Neural cell (in vitro differentiated cells): ENCODE measurements at regions not wholly inside any gene's neighbourhood (a gene's known extent, or its start where the extent isn't known, plus 50 kb on each side); places are given as distances from the start of the nearest gene placed in this dataset.

Experiments used
- H2AFZ ChIP-seq: fragments of 200-600, 300-800 bp; sonication (generic), shearing (Covaris generic); 2 replicates; pipeline ENCODE4 v1.6.0; 2014; ENCODE audit warnings: low read depth, mild to moderate bottlenecking, antibody characterized with exemption, low read length, moderate library complexity
- H3F3A ChIP-seq: fragments of 200-600 bp; shearing (Covaris generic); 2 replicates; pipeline ENCODE4 v1.6.1; 2016; ENCODE audit warnings: mild to moderate bottlenecking, moderate library complexity, mixed read lengths, antibody characterized with exemption, low read length; ENCODE audit not compliant: insufficient read depth, poor library complexity, severe bottlenecking
- H3K27ac ChIP-seq: fragments of 200-600, 300-800 bp; sonication (generic), shearing (Covaris generic); 2 replicates; pipeline ENCODE4 v1.5.1; 2014; ENCODE audit warnings: mild to moderate bottlenecking, low read length, moderate library complexity
- H3K27me3 ChIP-seq: fragments of 300-800, 200-600 bp; sonication (generic), shearing (Covaris generic); 2 replicates; pipeline ENCODE4 v1.6.0; 2014; ENCODE audit warnings: mild to moderate bottlenecking, low read depth, low read length, moderate library complexity; ENCODE audit not compliant: insufficient read depth
- H3K36me3 ChIP-seq: fragments of 300-800, 200-600 bp; sonication (generic), shearing (Covaris generic); 2 replicates; pipeline ENCODE4 v1.5.1; 2014; ENCODE audit warnings: mild to moderate bottlenecking, antibody characterized with exemption, low read length, moderate library complexity; ENCODE audit not compliant: insufficient read depth
- H3K4me2 ChIP-seq: fragments of 300-800, 200-600 bp; sonication (generic), shearing (Covaris generic); 2 replicates; pipeline ENCODE4 v1.6.0; 2014; ENCODE audit warnings: mild to moderate bottlenecking, low read length
- H3K4me3 ChIP-seq: fragments of 300-800, 200-600 bp; sonication (generic), shearing (Covaris generic); 2 replicates; pipeline ENCODE4 v1.5.1; 2014; ENCODE audit warnings: mild to moderate bottlenecking, low read length, moderate library complexity
- H3K79me2 ChIP-seq: fragments of 200-600 bp; shearing (Covaris generic); replicated peaks from 2 replicates; pipeline ENCODE4 v1.6.0; 2014; ENCODE audit warnings: mild to moderate bottlenecking, low read length, moderate library complexity; ENCODE audit not compliant: insufficient read depth
- H3K9ac ChIP-seq: fragments of 300-800, 200-600 bp; sonication (generic), shearing (Covaris generic); 2 replicates; pipeline ENCODE4 v1.6.1; 2016; ENCODE audit warnings: mild to moderate bottlenecking, low read length, mixed read lengths
- H3K9me2 ChIP-seq: fragments of 200-600 bp; shearing (Covaris generic); 2 replicates; pipeline ENCODE4 v1.6.1; 2016; ENCODE audit warnings: mild to moderate bottlenecking, low read length, mixed read lengths; ENCODE audit not compliant: insufficient read depth
- H3K9me3 ChIP-seq: fragments of 200-600, 300-800 bp; sonication (generic), shearing (Covaris generic); 2 replicates; pipeline ENCODE4 v1.6.1; 2016; ENCODE audit warnings: mild to moderate bottlenecking, mixed run types, low read length, moderate library complexity, mixed read lengths
- H4K20me1 ChIP-seq: fragments of 200-600 bp; shearing (Covaris generic); 2 replicates; pipeline ENCODE4 v1.6.1; 2016; ENCODE audit warnings: mild to moderate bottlenecking, mixed run types; ENCODE audit not compliant: insufficient read depth
- CTCF ChIP-seq: fragments of 450-650 bp; IDR thresholded peaks from 2 replicates; pipeline ENCODE4 v1.5.1; 2014; ENCODE audit warnings: antibody characterized with exemption, mild to moderate bottlenecking, moderate library complexity; ENCODE audit not compliant: poor library complexity, severe bottlenecking
- EP300 ChIP-seq: fragments of 450-650 bp; conservative IDR thresholded peaks from 2 replicates; pipeline ENCODE4 v1.6.1; 2014; ENCODE audit warnings: antibody characterized with exemption, mild to moderate bottlenecking, moderate library complexity; ENCODE audit not compliant: poor library complexity, severe bottlenecking
- EZH2 ChIP-seq: fragments of 200-600, 300-800 bp; shearing (Covaris generic), sonication (generic); IDR thresholded peaks from 2 replicates; pipeline ENCODE4 v1.6.1; 2014; ENCODE audit warnings: antibody characterized with exemption, low read length, borderline replicate concordance, mild to moderate bottlenecking; ENCODE audit not compliant: insufficient read depth, poor library complexity, severe bottlenecking
- MXI1 ChIP-seq: fragments of 450-650 bp; conservative IDR thresholded peaks from 2 replicates; pipeline ENCODE4 v1.6.1; 2014; ENCODE audit warnings: antibody characterized with exemption, mild to moderate bottlenecking; ENCODE audit not compliant: poor library complexity, severe bottlenecking
- POLR2AphosphoS5 ChIP-seq: IDR thresholded peaks from 2 replicates; pipeline ENCODE4 v1.6.1; 2012
- RAD21 ChIP-seq: fragments of 450-650 bp; conservative IDR thresholded peaks from 2 replicates; pipeline ENCODE4 v1.6.1; 2014; ENCODE audit warnings: antibody characterized with exemption, mild to moderate bottlenecking, moderate library complexity
- REST ChIP-seq: IDR thresholded peaks from 2 replicates; pipeline ENCODE4 v1.6.1; 2012; ENCODE audit warnings: borderline replicate concordance
- SMC3 ChIP-seq: fragments of 450-650 bp; conservative IDR thresholded peaks from 2 replicates; pipeline ENCODE4 v1.6.1; 2014; ENCODE audit warnings: antibody characterized with exemption, mild to moderate bottlenecking, moderate library complexity; ENCODE audit not compliant: poor library complexity
- TAF1 ChIP-seq: IDR thresholded peaks from 2 replicates; pipeline ENCODE4 v1.6.1; 2012; ENCODE audit warnings: low read depth

GRCh38 chr7:67989142-67989541, 992.5 kb downstream of the TYW1 start:
- no peaks in the 10 kb centered on the region for H3F3A ChIP-seq
- no peaks in the 10 kb centered on the region for H3K9me3 ChIP-seq
- no peaks in the 10 kb centered on the region for H3K79me2 ChIP-seq
- no peaks in the 10 kb centered on the region for H3K27me3 ChIP-seq
- H4K20me1 ChIP-seq: no peaks in the 10 kb centered on the region
- TF ChIP-seq RAD21 (no peak), EZH2 (no peak), REST (no peak)
- H3K4me3 ChIP-seq: no peak overlapping the region
- H2AFZ ChIP-seq: no peak overlapping the region
- H3K27ac ChIP-seq: no peak overlapping the region
- H3K9me2 ChIP-seq: no peaks in the 10 kb centered on the region
- no peak overlapping the region for H3K9ac ChIP-seq
- H3K36me3 ChIP-seq: no peaks in the 10 kb centered on the region
- H3K4me2 ChIP-seq: no peak overlapping the region

GRCh38 chr7:67990003-67990402, 993.4 kb downstream of the TYW1 start:
- Histone ChIP-seq H3K4me3 (no peak overlapping the region), H3K4me2 (no peak overlapping the region), H3F3A (no peaks in the 10 kb centered on the region), H3K79me2 (no peaks in the 10 kb centered on the region), H3K27me3 (no peaks in the 10 kb centered on the region), H3K9me2 (no peaks in the 10 kb centered on the region), H3K9me3 (no peaks in the 10 kb centered on the region), H2AFZ (no peak overlapping the region), H4K20me1 (no peaks in the 10 kb centered on the region), H3K27ac (no peak overlapping the region), H3K9ac (no peak overlapping the region), H3K36me3 (no peaks in the 10 kb centered on the region)
- TF ChIP-seq EP300 (no peak), EZH2 (no peak), CTCF (no peak), REST (no peak), RAD21 (no peak), MXI1 (no peak), SMC3 (no peak), POLR2AphosphoS5 (no peak), TAF1 (no peak)
